CD1c-positive myeloid dendritic cell (primary cell): ENCODE measurements at regions not wholly inside any gene's neighbourhood (a gene's known extent, or its start where the extent isn't known, plus 50 kb on each side); places are given as distances from the start of the nearest gene placed in this dataset.
A peak's percentile ranks its signal among the peaks of the same experiment; 100 is the strongest.

Source experiments
- DNase-seq: peaks from one replicate; pipeline ENCODE4 v3.0.0-alpha.2; 2016; ENCODE audit errors: extremely low spot score

DNA sequence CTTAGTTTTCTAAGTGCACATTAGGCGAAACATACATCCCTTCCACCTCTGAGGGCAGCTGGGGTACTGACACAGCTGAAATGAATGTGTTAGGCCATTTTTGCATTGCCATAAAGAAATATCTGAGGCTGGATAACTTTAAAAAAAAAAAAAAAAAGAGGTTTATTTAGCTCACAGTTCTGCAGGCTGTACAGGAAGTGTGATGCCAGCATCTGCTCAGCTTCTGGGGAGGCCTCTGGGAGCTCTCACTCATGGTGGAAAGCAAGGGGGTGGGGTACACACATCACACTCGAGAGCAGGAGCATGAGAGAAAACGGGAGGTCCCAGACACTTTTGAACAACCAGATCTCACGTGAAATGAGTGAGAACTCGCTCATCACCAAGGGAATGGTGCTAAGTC, 158.1 kb downstream of the PSMG1 start:
- no peak for DNase-seq

DNA sequence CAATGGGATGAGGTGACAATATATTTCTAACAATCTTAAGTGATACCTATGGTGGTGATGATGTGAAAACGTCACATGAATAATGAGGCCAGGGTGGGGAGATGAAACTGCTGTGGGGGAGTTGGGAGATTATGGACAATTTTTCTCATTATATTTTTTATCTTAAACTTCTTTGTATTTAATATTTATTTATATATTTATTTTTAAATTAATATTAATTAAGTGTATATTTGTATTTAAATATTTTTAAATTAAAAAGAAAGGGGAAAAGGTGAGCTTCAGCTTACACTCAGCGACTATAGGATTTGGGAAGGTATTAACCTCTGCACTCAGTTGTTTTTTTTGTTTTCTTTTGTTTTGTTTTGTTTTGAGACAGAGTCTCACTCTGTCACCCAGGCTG, 158.7 kb downstream of the PSMG1 start:
- DNase-seq = no peak

DNA sequence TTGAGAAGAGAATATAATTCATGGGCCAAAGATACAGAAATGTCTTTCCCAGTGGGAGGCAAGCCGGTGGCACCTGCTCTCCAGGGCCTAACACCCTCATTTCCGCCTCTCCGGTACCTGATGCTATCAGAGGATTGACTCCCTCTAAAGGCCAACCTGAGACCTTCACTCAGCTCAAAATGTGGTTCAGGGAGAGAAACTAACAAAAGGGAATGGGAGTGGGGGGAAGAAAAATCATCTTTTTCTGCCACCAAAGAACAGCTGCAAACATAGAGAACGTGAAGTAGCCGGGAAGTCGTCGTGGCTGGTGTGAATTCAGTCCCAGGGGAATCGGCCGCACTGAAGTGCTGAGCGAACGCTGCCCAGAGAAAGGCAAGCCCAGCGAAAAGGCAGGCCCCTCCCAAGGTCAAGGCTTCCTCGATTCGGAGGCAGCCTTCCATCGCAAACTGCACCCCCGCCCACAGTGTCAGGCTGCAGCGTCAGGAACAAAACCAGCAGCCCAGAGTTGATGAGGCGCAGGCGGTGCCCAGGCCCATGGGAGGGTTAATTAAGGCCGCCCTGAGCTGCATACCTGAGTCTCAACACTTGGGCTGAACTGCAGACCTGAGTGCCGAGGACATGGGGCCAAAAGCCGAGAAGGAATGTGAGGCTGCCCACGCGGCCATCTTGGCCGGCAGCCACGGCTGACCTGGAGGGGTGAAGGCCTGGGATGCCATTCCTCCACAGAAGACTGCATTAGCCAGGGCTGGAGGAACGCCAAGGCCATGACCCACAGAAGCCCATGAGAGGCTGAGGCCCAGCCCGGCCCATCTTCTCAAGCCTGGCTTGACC, 160.2 kb downstream of the PSMG1 start:
- no peak for DNase-seq

DNA sequence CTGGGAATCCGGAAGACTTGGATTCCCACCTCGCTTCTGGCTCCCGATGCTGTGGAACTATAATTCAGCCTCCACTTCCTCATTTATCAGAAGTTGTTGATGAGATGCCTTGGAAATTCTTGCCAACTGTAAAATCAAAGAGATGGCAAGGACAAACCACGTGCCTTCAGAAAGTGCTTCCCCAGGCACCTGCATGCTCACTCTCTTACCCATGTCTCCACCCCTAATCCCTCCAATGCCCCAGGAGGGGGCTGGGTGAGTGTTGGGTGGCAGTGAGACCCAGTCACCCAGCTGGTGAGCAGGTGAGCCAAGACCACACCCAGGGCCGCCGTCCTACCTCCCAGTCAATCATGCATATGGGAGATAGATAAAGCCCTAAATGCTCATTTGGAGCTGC, 160.8 kb downstream of the PSMG1 start:
- DNase-seq = peak; percentile 36

DNA sequence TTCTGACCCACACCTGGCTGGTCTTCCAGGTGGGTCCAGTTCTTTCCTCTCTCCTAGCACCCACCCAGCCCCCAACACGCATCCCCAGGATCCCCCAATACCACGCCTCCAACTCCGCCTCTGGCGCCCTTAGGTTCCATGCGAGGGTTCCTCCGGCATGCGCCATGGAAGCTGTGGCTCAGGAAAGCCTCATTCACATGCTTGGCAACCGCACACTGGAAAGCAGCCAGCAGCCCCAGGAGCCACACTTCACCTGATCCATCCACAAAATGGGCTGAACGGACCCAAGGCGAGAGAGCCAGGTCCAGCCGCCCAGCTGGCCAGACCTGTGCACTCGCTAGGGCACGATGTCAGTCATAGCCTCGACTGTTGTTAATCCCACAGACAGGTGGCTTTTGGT, 161.2 kb downstream of the PSMG1 start:
- no peak for DNase-seq

DNA sequence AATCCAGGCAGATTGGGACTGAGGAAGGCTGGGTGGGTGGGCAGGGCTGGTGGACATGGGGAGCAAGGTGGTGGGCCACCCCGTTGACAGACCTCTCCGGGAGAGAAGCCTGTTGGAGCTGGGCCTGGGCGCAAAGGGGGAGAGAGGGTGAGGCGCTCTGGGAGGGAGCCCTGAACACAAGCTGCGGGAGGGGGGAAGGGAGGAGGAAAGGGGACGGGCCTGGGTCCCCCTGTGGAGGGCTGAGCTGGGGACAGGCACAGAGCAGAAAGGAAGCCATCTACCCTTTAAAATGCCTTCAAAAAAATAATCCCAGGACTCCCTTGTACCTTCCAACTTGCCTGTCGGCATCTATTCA, 161.8 kb downstream of the PSMG1 start:
- no peak for DNase-seq

DNA sequence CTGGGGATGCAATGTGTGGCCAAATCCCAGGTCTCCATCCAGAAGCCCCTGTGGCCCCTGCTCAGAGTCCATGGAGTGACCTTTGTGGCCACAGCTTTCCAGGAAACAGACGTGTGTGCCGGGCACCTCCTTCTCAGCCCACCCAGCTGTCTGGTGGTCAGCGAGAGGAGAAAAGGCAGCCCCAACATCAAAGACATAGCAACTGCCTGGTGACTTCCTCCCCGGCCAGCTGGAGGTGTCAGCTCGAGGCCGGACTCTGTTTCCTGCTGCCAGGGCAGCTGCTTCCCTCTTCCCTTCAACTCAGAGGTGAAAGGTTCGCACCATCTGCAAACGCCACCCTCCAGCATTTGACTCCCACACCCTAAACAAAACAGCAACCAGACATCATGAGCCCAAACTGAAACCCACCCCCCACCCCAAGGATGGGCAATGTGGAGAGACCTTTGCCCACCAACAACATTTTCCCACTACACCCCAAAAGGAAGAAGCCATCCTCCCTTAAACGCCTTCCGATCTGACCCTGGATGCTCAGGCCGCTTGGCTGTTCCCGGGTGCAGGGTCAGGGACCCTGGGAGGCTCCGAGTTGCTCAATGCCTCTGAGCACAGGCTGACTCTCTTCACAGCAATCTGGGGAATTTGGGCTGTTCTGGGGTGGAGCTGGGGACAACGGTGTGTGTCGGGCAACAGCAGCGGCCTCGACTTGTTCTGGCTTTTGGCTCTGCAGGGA, 162.3 kb downstream of the PSMG1 start:
- DNase-seq = peak; percentile 67

DNA sequence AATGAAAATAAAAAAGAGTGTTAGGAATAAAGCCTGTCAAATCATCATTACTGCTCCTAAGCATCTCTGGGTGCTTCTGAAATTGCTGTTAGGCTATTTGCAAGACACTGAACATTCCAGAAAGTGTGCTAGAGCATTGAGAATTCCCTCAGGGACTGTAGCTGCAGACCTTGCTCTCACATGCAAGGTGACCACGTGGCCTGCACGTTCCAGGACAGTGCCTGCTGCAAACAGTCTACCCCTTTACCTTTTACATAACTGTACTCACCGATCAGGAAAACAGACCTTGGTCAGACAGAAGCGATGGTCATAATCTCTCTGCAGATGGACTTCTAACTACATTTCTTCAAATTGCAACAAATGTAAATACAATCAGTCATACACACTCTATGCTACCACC, 164.5 kb downstream of the PSMG1 start:
- DNase-seq = no peak

DNA sequence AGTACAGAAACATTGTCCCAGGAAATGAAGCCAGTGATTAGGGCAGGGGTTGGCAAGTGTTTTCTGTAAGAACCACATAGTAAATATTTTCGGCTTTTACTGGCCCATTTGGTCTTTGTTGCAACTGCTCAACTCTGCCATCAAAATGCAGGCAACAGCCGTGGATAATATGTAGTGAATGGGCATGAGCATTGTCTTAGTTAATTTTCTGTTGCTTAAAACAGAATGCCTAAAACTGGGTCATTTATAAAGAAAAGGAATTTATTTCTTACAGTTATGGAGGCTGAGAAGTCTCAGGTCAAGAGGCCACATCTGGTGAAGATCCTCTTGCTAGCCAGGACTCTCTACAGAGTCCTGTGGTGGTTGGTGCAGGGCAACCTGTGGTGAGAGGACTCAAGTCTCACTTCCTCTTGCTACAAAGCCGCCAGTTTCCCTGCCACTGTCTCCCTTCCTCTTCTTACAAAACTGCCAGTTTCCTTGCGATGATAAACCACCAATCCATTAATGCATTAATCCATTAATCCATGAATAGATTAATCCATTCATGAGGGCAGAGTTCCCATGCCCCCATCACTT, 166.4 kb downstream of the PSMG1 start:
- peak; percentile 89 for DNase-seq

DNA sequence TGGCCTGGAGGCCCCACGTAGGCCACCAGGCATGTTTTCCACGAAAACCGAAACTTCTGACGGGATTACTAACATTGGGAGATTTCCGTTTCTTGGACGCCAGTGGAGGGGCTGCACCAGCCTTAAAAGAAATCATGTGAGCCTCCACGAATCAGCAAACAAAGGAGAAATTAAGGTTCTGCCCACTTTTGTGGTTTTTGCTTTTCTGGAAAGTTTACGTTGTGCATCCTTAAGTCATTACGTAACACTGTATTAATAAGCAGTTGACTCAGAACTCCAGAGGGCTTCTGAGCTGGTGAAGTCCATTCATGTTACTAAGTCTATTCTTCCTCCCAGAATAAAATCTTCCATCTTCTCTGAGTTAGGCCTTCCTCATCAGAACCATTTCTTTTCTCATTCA, 168.5 kb downstream of the PSMG1 start:
- peak; percentile 91 for DNase-seq

DNA sequence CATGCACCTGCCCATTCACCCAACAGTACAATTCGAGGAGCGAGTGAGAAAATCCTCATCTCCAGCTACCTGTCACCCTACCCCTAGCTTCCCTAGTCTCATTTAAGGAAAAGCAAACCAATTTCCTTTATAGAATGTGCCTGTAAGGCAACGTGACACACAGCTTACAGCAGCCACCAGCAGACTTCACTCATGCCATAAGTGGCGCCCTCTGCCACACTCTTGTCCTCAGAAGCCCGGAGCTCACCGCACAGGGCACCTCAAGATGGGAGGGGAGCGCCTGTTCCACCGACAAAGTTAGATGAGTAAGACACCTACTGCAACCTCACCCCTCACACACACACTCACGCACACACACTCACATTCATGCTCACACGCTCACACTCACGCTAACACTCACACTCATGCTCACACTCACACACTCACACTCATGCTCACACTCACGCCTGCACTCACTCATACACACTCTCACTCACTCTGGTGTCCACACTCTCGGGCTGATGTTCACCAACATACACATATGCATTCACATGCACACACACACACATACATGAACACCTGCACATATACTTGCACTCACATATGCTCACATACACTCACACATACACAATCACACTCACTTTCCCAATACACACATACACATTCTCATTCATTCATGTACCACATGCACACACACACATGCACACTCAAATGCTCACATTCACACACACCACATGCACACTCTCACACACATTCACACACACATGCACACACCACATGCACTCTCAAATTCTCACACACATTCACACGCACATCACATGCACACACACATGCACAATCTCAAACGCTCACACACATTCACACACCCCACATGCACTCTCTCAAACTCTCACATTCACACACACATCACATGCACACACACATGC, 170.7 kb downstream of the PSMG1 start:
- no peak for DNase-seq

DNA sequence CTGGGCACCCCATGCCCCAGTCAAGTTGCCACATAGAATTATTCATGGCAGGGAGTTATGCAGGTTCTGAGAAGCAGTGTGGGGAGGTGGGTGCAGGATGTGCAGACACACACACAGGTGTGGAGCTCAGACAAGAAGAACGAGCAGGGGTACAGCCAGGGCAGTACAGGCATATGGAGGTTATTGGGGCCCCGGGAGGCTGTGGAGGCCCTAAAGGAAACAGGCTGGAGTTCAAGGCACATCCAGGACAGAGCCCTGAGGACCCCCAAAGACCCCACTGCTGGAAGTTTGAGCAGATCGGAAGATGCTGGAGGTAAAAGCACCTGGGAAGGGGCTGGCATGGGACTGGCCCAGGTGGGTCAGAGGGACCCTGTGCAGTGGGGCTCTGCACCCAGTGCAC, 171.3 kb downstream of the PSMG1 start:
- no peak for DNase-seq

DNA sequence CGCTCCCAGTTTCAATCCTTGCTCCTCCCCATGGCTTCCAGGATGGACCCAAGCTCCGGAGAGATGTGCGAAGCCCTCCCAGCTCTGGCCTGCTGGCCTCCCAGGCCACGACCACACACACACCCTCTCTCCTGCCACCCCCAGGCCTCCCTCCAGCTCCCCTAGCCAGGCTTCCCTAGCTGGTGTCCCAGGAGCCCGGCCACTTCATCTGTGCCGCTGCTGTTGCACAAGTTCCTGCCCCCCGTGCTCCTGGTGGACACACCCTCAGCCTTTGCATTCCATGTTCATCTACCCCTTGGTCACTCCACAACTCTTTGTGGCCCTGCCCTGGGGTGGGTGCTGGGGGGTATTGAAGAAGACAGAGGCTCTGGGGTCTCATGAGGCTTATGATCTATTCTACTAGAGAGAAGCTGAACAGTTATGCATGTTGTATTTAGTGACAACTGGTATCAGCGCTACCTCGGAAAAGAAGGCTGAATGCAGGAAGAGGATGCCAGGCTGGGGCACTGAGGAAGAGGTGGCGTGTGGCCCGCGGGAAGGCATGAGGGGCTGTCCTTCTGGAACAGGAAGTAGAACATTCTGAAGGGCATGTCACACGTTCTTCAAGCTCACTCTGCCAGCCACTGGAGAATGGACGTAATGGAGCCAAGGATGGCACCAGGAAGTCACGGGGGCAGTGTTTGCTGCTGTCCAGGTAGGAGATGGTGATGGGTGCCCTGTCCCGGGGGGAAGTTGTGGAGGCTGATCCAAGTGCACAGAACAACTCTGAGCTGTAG, 172.4 kb downstream of the PSMG1 start:
- peak; percentile 78 for DNase-seq

DNA sequence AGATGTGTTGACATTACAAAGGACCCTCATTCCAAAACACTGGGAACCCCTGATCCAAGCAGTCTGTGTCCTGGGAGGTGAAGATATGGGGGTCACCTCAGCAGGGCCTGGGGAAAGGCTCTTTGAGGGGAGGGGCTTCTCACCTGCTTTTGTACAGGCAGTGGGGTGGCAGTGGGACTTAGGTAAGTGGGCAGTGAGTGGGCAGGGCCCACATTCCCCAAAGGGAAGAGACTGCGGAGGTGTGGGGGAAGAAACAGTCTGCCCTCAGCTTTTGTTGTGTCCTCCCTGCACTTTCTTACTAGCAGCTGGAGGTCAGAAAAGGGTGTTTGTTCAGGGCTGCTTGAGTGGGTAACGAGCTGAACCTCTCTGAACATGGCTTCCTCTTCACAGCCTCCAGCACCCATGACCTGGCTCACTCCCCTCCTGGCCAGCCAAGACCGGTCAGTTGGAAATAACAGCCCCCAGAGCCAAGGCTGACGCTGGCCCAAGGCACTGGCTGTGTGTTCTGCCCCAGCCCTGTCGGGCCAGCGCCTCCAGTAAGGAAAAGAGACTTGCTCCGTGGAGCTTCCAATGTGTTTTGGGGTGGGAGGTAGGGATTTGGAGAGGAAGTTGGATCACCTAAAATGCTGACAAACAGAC, 173.5 kb downstream of the PSMG1 start:
- no peak for DNase-seq

DNA sequence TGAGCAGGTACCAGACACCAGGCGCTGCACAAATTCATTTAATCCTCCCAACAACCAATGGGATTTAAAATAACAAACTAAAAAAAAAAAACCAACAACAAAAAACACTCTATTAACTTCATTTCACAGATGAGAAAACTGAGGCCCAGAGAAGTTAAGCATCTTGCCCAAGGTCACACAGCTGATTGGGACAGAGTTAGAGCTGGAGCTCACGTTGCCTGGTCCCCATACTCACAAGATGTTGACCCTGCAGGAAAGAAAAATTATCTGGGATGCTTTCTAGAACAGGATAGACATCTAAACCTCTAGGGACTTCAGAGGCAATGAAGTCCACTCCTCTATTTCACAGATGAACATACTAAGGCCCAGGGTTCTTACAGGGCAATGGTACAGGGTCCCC, 175.3 kb downstream of the PSMG1 start:
- no peak for DNase-seq

DNA sequence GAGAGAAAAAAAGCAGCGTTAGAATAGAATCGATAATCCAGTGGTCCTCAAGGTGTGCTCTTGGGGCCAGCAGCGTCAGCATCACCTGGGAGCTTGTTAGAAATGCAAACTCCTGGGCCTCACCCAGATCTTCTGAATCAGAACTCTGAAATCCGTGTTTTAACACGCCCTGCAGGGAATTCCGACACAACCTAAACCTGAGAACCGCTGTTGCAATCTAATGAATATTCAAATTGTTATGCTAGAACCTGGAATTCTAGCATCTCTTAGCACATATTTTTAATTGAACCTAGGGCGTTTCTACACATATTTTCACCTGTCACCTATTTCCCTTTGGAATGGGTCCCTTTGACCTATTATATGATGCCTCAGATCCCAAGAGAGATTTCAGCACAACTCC, 175.7 kb downstream of the PSMG1 start:
- no peak for DNase-seq

DNA sequence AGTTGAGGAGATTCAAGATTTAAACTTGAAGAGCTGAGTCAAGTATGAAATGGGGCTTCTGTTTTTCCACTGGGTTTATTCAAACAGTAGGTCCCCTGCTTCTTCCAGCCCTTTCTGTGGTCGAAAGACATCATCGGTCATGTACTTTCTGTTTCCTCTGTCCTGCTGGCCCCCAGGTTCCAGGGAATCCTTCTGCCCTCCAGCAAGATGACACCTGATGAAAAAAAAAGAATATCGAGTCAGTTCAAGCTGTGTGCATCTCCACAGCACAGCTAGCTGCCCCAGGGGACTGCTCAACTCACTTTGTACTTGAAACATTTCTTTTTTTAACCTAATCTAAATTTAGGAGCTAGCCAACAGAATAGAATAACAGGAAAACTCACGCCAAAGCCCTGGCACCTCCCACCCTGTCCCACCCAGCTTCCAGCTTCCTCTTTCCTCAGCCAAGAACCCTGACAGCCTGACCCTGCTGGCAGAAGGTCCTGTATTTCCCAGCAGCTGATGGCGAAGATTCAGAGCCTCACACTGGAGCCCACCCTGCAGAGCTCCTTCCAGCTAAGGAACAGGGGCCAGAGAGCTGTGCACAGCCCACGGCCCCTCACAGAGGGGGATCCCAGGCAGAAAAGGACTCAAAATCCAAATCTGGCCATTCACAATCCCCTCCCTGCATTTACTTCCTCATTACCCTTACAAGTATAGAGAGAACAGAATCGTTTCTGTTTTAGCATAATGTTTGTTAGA, 176.5 kb downstream of the PSMG1 start:
- peak; percentile 68 for DNase-seq

DNA sequence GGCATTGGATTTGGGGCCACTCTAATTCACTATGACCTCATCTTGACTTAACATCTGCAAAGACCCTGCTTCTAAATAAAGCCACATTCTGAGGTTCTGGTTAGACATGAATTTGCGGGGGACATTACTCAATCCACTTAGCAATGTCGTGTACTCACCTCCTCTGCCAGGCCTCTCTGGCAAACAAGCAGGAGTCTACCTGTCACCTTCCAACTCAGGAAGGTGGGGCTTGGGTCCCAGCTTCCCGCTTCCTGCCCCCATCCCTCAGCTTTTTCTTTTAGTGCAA, 177.8 kb downstream of the PSMG1 start:
- DNase-seq = peak; percentile 18

DNA sequence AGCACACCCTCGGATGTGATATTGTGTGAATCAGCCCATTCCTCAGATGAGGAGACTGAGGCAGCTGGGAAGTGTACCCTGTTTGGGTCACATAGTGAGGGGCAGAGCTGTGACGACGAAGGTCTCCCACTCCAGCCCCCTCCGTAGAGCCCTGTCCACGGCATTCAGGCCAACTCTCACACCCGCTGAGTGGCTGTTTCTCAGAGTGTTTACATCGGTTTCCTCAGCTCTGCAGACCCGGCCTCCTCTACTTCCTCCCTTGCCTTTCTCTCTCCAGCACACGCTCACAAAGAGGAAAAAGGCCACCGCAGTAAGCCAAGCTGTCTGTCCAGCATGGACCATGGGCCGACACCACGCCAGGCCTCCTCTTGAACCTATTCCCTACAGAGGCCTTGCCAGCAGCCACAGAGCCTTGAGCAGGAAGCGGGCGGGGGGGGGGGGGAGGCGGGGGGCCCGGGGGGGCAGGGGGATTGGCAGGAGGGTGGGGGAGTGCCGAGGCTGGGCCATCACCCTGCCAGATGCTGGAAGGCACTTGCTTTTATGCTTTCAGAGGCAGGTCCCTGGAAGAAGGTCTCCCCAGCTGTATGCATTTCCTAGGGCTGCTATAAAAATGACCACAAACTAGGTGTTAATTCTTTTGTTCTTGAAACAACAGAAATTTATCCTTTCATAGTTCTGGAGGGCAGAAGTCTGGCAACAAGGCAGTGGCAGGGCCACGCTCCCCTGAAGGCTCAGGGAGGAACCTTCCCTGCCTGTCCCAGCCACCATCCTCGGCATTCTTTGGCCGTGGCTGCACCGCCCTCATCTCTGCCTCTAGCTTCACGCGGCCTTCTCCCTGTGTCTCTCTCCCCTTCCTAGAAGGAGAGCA, 178.4 kb downstream of the PSMG1 start:
- peak; percentile 69 for DNase-seq
